ENCODE measurements at regions not wholly inside any gene's neighbourhood (a gene's known extent, or its start where the extent isn't known, plus 50 kb on each side); places are given as distances from the start of the nearest gene placed in this dataset.
"Not testable (repeated sequence)": the region's sequence is repeated elsewhere in the genome, so short reads cannot be mapped to it uniquely, and the experiment has no call there.

DNA sequence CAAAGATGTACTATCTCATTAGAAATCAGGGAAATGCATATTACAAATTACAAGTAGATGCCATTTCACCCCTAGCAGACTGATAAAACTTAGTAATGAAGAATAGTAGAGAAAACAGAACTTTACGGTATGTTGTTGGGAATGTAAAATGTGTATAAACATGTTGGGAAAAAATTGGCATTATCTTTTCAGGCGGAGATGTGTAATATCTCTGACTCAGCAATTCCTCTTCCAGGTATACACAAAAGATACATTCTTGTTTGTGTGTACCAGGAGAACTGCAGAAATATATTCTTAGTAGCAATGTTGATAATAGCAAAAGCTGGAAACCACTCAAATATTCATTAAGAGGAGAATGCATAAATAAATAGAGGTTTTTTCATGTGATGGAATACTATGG, 204.5 kb downstream of the LPIN1 start:
- no peak for DNase-seq
- no peaks in the 10 kb centered on the region for H3K36me3 ChIP-seq
- TF ChIP-seq, protein P1, sequence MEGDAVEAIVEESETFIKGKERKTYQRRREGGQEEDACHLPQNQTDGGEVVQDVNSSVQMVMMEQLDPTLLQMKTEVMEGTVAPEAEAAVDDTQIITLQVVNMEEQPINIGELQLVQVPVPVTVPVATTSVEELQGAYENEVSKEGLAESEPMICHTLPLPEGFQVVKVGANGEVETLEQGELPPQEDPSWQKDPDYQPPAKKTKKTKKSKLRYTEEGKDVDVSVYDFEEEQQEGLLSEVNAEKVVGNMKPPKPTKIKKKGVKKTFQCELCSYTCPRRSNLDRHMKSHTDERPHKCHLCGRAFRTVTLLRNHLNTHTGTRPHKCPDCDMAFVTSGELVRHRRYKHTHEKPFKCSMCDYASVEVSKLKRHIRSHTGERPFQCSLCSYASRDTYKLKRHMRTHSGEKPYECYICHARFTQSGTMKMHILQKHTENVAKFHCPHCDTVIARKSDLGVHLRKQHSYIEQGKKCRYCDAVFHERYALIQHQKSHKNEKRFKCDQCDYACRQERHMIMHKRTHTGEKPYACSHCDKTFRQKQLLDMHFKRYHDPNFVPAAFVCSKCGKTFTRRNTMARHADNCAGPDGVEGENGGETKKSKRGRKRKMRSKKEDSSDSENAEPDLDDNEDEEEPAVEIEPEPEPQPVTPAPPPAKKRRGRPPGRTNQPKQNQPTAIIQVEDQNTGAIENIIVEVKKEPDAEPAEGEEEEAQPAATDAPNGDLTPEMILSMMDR (IDR thresholded peaks at IDR 0.05) = no peak
- no peak for TF ChIP-seq POLR2A (IDR thresholded peaks at IDR 0.05)
- no peak overlapping the region for H3K27ac ChIP-seq
- no peaks in the 10 kb centered on the region for H3K27me3 ChIP-seq
- H3K9me3 ChIP-seq = no peaks in the 10 kb centered on the region
- H3K4me1 ChIP-seq = no peaks in the 10 kb centered on the region
- no peak overlapping the region for H3K4me3 ChIP-seq

DNA sequence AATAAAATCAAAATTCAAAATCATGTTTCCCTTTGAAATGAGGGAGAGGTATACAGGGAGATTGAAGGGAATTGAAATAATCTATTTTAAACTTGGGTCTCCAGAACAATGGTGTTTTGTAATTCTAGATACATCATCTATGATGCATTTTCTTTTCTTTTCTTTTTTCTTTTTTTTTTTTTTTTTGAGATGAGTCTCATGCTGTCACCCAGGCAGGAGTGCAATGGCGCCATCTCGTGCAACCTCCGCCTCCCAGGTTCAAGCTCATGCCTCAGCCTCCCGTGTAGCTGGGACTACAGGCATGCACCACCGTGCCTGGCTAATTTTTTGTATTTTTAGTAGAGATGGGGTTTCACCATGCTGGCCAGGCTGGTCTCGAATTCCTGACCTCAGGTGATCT, 205.1 kb downstream of the LPIN1 start:
- H3K36me3 ChIP-seq, DNase-seq, H3K27me3 ChIP-seq, H3K4me1 ChIP-seq, H3K4me3 ChIP-seq, H3K27ac ChIP-seq, H3K9me3 ChIP-seq: not testable (repeated sequence)

DNA sequence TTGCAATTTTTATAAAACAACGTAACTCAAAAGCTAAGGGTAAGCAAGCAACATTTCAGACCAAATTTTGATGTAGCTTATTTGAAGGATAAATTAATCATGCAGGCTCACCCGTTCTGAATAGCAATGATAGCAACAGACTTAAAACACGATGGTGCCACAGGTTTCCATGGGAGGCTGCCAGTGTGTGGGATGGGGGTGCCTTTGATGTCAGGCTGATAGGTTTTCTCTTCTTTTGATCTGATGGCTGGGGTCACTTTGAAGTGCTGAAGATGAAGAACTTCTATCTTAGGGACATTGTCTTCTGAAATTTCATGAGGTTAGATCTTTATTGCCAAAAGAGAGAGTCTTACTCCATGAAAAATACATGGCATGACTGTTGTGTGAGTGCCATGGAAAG, 206.8 kb downstream of the LPIN1 start:
- no peak for DNase-seq
- H3K4me1 ChIP-seq = no peaks in the 10 kb centered on the region
- H3K27me3 ChIP-seq = no peaks in the 10 kb centered on the region
- no peaks in the 10 kb centered on the region for H3K36me3 ChIP-seq
- TF ChIP-seq POLR2A (IDR thresholded peaks at IDR 0.05) = no peak
- TF ChIP-seq, protein P1 (IDR thresholded peaks at IDR 0.05) = no peak
- H3K4me3 ChIP-seq = no peak overlapping the region
- no peak overlapping the region for H3K27ac ChIP-seq
- H3K9me3 ChIP-seq = no peaks in the 10 kb centered on the region

DNA sequence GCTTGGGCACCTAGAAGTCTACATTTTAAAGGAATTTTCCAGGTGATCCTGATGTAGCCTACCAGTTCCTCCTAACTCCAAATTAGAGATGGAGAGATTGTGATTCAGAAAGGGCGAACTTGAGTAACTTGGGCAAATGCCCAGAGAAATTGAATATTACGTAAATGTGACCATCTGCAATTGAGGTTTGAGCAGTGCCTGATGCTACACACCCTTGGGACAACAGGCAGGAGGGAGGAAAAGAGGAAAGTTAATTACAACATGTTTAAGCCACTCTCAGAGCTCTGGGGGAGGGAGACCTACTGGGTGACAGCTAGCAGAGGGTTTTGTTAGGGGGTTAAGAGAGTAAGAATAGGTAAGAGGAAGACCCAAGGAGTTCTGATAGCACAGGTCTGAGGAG, 208.9 kb downstream of the LPIN1 start:
- Histone ChIP-seq H3K4me3 (no peak overlapping the region), H3K4me1 (no peaks in the 10 kb centered on the region), H3K9me3 (no peaks in the 10 kb centered on the region), H3K36me3 (no peaks in the 10 kb centered on the region), H3K27me3 (no peaks in the 10 kb centered on the region), H3K27ac (no peak overlapping the region)
- no peak for DNase-seq
- no peak for TF ChIP-seq POLR2A (IDR thresholded peaks at IDR 0.05)
- TF ChIP-seq, protein P1 (IDR thresholded peaks at IDR 0.05) = no peak

DNA sequence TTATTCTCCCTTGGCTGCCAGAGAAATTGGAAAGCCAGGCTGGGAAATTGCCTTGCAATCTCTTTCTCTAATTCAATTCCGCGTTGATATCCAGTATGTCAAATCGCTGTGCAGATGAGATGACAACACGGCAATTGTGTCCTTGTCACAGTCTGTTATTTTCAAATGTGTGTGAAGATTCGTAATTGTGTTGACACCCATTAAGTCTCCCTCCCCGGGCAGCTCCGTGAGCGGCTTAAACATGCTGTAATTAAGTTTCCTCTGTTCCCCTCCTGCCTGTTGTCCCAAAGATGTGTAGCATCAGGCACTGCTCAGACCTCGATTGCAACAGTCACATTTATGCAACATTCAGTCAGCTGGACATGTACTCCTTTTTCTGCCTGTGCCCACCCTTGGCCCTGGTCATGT, 209.5 kb downstream of the LPIN1 start:
- no peaks in the 10 kb centered on the region for H3K4me1 ChIP-seq
- no peaks in the 10 kb centered on the region for H3K36me3 ChIP-seq
- H3K27ac ChIP-seq = no peak overlapping the region
- H3K27me3 ChIP-seq = no peaks in the 10 kb centered on the region
- no peaks in the 10 kb centered on the region for H3K9me3 ChIP-seq
- DNase-seq = no peak
- H3K4me3 ChIP-seq = no peak overlapping the region
- TF ChIP-seq, protein P1 (IDR thresholded peaks at IDR 0.05) = no peak
- no peak for TF ChIP-seq POLR2A (IDR thresholded peaks at IDR 0.05)

DNA sequence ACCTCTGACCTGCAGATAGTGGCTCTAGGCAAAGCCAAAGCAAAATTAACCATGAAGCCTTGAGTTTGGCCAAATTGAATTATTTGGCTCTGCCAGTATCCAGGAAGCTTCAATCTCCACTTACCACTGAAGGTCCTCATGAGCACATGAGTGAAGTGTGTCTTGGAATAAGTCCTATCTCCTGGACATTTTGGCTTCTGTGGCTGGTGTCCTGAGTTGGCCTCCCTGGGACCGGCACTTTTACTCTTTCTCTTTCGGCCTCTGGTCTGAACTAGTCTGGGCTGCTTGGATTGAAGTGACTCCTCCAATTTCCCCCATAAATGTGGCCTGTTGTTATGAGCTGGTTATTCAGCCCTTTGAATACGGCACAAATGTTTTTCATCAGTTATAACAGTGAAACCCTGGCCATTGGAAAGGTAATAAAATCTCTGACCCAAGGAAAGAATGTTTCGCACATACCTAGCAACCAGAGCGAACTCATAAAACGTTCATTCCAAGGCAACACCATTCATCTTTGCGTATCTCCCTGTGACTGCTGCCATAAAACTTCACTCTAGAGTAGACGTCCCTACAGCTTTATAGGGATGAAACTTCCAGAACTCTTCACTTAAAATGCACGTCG, 216.4 kb downstream of the LPIN1 start:
- H3K27ac ChIP-seq = no peak overlapping the region

More for the DNA sequence above, 216.4 kb downstream of the LPIN1 start:
- Histone ChIP-seq H3K4me1 (no peaks in the 10 kb centered on the region), H3K36me3 (no peaks in the 10 kb centered on the region), H3K4me3 (no peak overlapping the region), H3K9me3 (no peaks in the 10 kb centered on the region), H3K27me3 (no peaks in the 10 kb centered on the region)
- no peak for TF ChIP-seq POLR2A (IDR thresholded peaks at IDR 0.05)
- TF ChIP-seq, protein P1 (IDR thresholded peaks at IDR 0.05) = no peak
- no peak for DNase-seq

All from Peyer's patch (tissue), 4 donors.